ENCODE measurements at regions not wholly inside any gene's neighbourhood (a gene's known extent, or its start where the extent isn't known, plus 50 kb on each side); places are given as distances from the start of the nearest gene placed in this dataset.

- no peak for DNase-seq (ENCODE audit: low spot score)
- no peak for TF ChIP-seq CTCF (conservative IDR thresholded peaks at IDR 0.05; ENCODE audit: low read depth)
- CTCF ChIA-PET: no interaction called here
- POLR2A ChIA-PET (ENCODE audit: low non-redundant PET): no interaction called here
- no peak overlapping the region for H3K27ac ChIP-seq
Measured at GRCh38 chr3:43968465-43968864, 273.2 kb upstream of the TOPAZ1 start.

- POLR2A ChIA-PET (ENCODE audit: low non-redundant PET): no interaction called here
- DNase-seq (ENCODE audit: low spot score): no peak
- H3K27ac ChIP-seq: no peak overlapping the region
- CTCF ChIA-PET: no interaction called here
- no peak for TF ChIP-seq CTCF (conservative IDR thresholded peaks at IDR 0.05; ENCODE audit: low read depth)
Measured at GRCh38 chr3:43969944-43970343, 271.7 kb upstream of the TOPAZ1 start.

- no peak for TF ChIP-seq CTCF (conservative IDR thresholded peaks at IDR 0.05; ENCODE audit: low read depth)
- no peak overlapping the region for H3K27ac ChIP-seq
- ChIA-PET CTCF (no interaction called here), POLR2A (ENCODE audit: low non-redundant PET) (no interaction called here)
- no peak for DNase-seq (ENCODE audit: low spot score)
Measured at GRCh38 chr3:43970351-43970750, 271.3 kb upstream of the TOPAZ1 start.

- TF ChIP-seq CTCF (conservative IDR thresholded peaks at IDR 0.05; ENCODE audit: low read depth): no peak
- H3K27ac ChIP-seq: no peak overlapping the region
- DNase-seq (ENCODE audit: low spot score): no peak
- ChIA-PET POLR2A (ENCODE audit: low non-redundant PET) (no interaction called here), CTCF (no interaction called here)
Measured at GRCh38 chr3:43970920-43971319, 270.8 kb upstream of the TOPAZ1 start.

GRCh38 chr3:43971486-43971885 lies 270.2 kb upstream of the TOPAZ1 start:
- ChIA-PET CTCF (interaction anchor here (0.8 kb wide), 1 partner anchor 14 kb away, joined by 3 read pairs; no protein-coding TSS in a partner anchor), POLR2A (ENCODE audit: low non-redundant PET) (no interaction called here)
- TF ChIP-seq CTCF (conservative IDR thresholded peaks at IDR 0.05; ENCODE audit: low read depth): no peak
- DNase-seq (ENCODE audit: low spot score): no peak
- H3K27ac ChIP-seq: no peak overlapping the region

- H3K27ac ChIP-seq: no peak overlapping the region
- DNase-seq (ENCODE audit: low spot score): no peak
- no peak for TF ChIP-seq CTCF (conservative IDR thresholded peaks at IDR 0.05; ENCODE audit: low read depth)
- ChIA-PET CTCF (no interaction called here), POLR2A (ENCODE audit: low non-redundant PET) (no interaction called here)
Measured at GRCh38 chr3:43978708-43979107, 263.0 kb upstream of the TOPAZ1 start.

GRCh38 chr3:43979645-43980044 lies 262.0 kb upstream of the TOPAZ1 start:
- POLR2A ChIA-PET (ENCODE audit: low non-redundant PET): no interaction called here
- CTCF ChIA-PET: interaction anchor here (0.7 to 0.8 kb wide), 2 partner anchors 125 to 400 kb away, joined by 3 to 4 read pairs; no protein-coding TSS in a partner anchor
- DNase-seq (ENCODE audit: low spot score): no peak
- no peak for TF ChIP-seq CTCF (conservative IDR thresholded peaks at IDR 0.05; ENCODE audit: low read depth)
- H3K27ac ChIP-seq: no peak overlapping the region

Data from RWPE1 (cell line).